NCI-H2029 treated with DMSO at 0.1 percent for 48 hours (cell line): ENCODE measurements at regions not wholly inside any gene's neighbourhood (a gene's known extent, or its start where the extent isn't known, plus 50 kb on each side); places are given as distances from the start of the nearest gene placed in this dataset.
"Not testable (repeated sequence)": the region's sequence is repeated elsewhere in the genome, so short reads cannot be mapped to it uniquely, and the experiment has no call there.

ENCODE experiments used
- DNase-seq: peaks from one replicate; lab custom pipeline; 2025; lab: John Stamatoyannopoulos, UW

- no peak for DNase-seq
These were observed 62.6 kb upstream of the ATXN1 start for GRCh38 chr6:16823718-16824352.

GRCh38 chr6:16822975-16823717 lies 61.9 kb upstream of the ATXN1 start:
- DNase-seq, result no peak

- no peak for DNase-seq
These were observed 61.3 kb upstream of the ATXN1 start for GRCh38 chr6:16822529-16822928.

GRCh38 chr6:16821834-16822264 lies 60.6 kb upstream of the ATXN1 start:
- no peak for DNase-seq

- not testable (repeated sequence) for DNase-seq
These were observed 59.0 kb upstream of the ATXN1 start for GRCh38 chr6:16820262-16820661.

- DNase-seq, result no peak
These were observed 58.5 kb upstream of the ATXN1 start for GRCh38 chr6:16819752-16820151.

- no peak for DNase-seq
These were observed 57.8 kb upstream of the ATXN1 start for GRCh38 chr6:16818992-16819626.

- DNase-seq, result no peak
These were observed 56.3 kb upstream of the ATXN1 start for GRCh38 chr6:16817594-16817993.

GRCh38 chr6:16816891-16817290 lies 55.6 kb upstream of the ATXN1 start:
- DNase-seq, result no peak

- no peak for DNase-seq
These were observed 51.7 kb upstream of the ATXN1 start for GRCh38 chr6:16812993-16813392.

- DNase-seq, result no peak
These were observed 50.2 kb upstream of the ATXN1 start for GRCh38 chr6:16811277-16811979.
